ENCODE measurements at regions not wholly inside any gene's neighbourhood (a gene's known extent, or its start where the extent isn't known, plus 50 kb on each side); places are given as distances from the start of the nearest gene placed in this dataset.
"Not testable (repeated sequence)": the region's sequence is repeated elsewhere in the genome, so short reads cannot be mapped to it uniquely, and the experiment has no call there.

GRCh38 chr1:234855851-234856250 lies 245.9 kb upstream of the IRF2BP2 start:
- no peak for DNase-seq

- DNase-seq, result no peak
Measured at GRCh38 chr1:234854645-234855039, 244.7 kb upstream of the IRF2BP2 start.

- DNase-seq, result no peak
Measured at GRCh38 chr1:234853906-234854644, 244.1 kb upstream of the IRF2BP2 start.

GRCh38 chr1:234852659-234853058 lies 242.7 kb upstream of the IRF2BP2 start:
- DNase-seq, result no peak

- no peak for DNase-seq
Measured at GRCh38 chr1:234851450-234852438, 241.8 kb upstream of the IRF2BP2 start.

- DNase-seq, result no peak
Measured at GRCh38 chr1:234849832-234850231, 239.9 kb upstream of the IRF2BP2 start.

- DNase-seq, result no peak
Measured at GRCh38 chr1:234848972-234849649, 239.1 kb upstream of the IRF2BP2 start.

- not testable (repeated sequence) for DNase-seq
Measured at GRCh38 chr1:234846813-234847212, 236.8 kb upstream of the IRF2BP2 start.

- DNase-seq, result no peak
Measured at GRCh38 chr1:234845836-234846235, 235.9 kb upstream of the IRF2BP2 start.

- DNase-seq, result no peak
Measured at GRCh38 chr1:234845097-234845660, 235.2 kb upstream of the IRF2BP2 start.

GRCh38 chr1:234844479-234845031 lies 234.6 kb upstream of the IRF2BP2 start:
- DNase-seq, result no peak

- no peak for DNase-seq
Measured at GRCh38 chr1:234843946-234844345, 234.0 kb upstream of the IRF2BP2 start.

- no peak for DNase-seq
Measured at GRCh38 chr1:234842726-234843641, 233.0 kb upstream of the IRF2BP2 start.

GRCh38 chr1:234841710-234842231 lies 231.8 kb upstream of the IRF2BP2 start:
- no peak for DNase-seq

- no peak for DNase-seq
Measured at GRCh38 chr1:234841281-234841680, 231.3 kb upstream of the IRF2BP2 start.

GRCh38 chr1:234840843-234841242 lies 230.9 kb upstream of the IRF2BP2 start:
- no peak for DNase-seq

GRCh38 chr1:234840253-234840652 lies 230.3 kb upstream of the IRF2BP2 start:
- no peak for DNase-seq

GRCh38 chr1:234839663-234840062 lies 229.7 kb upstream of the IRF2BP2 start:
- DNase-seq, result no peak

GRCh38 chr1:234838820-234839219 lies 228.8 kb upstream of the IRF2BP2 start:
- no peak for DNase-seq

GRCh38 chr1:234838182-234838581 lies 228.2 kb upstream of the IRF2BP2 start:
- DNase-seq, result no peak

GRCh38 chr1:234837713-234838112 lies 227.7 kb upstream of the IRF2BP2 start:
- no peak for DNase-seq

Data from NCI-H2107 (cell line).